ENCODE measurements at regions not wholly inside any gene's neighbourhood (a gene's known extent, or its start where the extent isn't known, plus 50 kb on each side); places are given as distances from the start of the nearest gene placed in this dataset.

GRCh38 chr16:59988591-59988990, 1254.5 kb upstream of the GOT2 start:
- WGBS, result 56% methylated on average over 1 of the region's 1 CpG
- Histone ChIP-seq H3K4me1 (ENCODE audit: control insufficient read depth in 4 of 4, insufficient read depth in 4 of 4, low read length in 3 of 4) (no peaks in the 10 kb centered on the region), H3K36me3 (ENCODE audit: control insufficient read depth in 4 of 4, insufficient read depth in 3 of 4, low read depth in 1 of 4, low read length in 3 of 4) (no peaks in the 10 kb centered on the region), H3K4me3 (ENCODE audit: low read depth in 1 of 3, low read length in 3 of 3) (no peak overlapping the region), H3K9ac (ENCODE audit: low read depth in 1 of 2, low read length in 2 of 2) (no peak overlapping the region), H3K27ac (ENCODE audit: low read depth in 1 of 2, low read length in 2 of 2) (no peak overlapping the region), H3K27me3 (ENCODE audit: control insufficient read depth in 4 of 4, insufficient read depth in 4 of 4, low read length in 3 of 4) (no peaks in the 10 kb centered on the region), H3K9me3 (ENCODE audit: control insufficient read depth in 4 of 4, low read length in 3 of 4) (peaks cover 0 to 3% (median 0%) of the 10 kb centered on the region in 4 donors)
- no peak for TF ChIP-seq REST (IDR thresholded peaks at IDR 0.05)
- no peak for TF ChIP-seq TAF1 (conservative IDR thresholded peaks at IDR 0.05)
- DNase-seq (ENCODE audit: low spot score), result no peak

- no peak for TF ChIP-seq HNF4A (conservative IDR thresholded peaks at IDR 0.05)
- TF ChIP-seq JUND (IDR thresholded peaks at IDR 0.05), result no peak
- TF ChIP-seq SP1 (IDR thresholded peaks at IDR 0.05), result no peak
- TF ChIP-seq FOXA2 (IDR thresholded peaks at IDR 0.05), result no peak
- no peak for TF ChIP-seq FOXA1 (IDR thresholded peaks at IDR 0.05)
- no peak for TF ChIP-seq ZBTB33 (IDR thresholded peaks at IDR 0.05)
- TF ChIP-seq RXRA (IDR thresholded peaks at IDR 0.05), result no peak
- no peak for TF ChIP-seq RAD21 (IDR thresholded peaks at IDR 0.05)
- TF ChIP-seq NR2F2 (IDR thresholded peaks at IDR 0.05), result no peak
- no peak for TF ChIP-seq HNF4G (IDR thresholded peaks at IDR 0.05)
- no peak for TF ChIP-seq REST (IDR thresholded peaks at IDR 0.05)
- TF ChIP-seq YY1 (IDR thresholded peaks at IDR 0.05), result no peak
- no peak for TF ChIP-seq GABPA (IDR thresholded peaks at IDR 0.05 in 1 of 2, conservative IDR thresholded peaks at IDR 0.05 in 1 of 2)
- no peak for TF ChIP-seq EGR1 (IDR thresholded peaks at IDR 0.05; ENCODE audit: low read depth in 2 of 2)
- TF ChIP-seq CTCF (IDR thresholded peaks at IDR 0.05; ENCODE audit: low read depth, low read length, missing input control), result no peak
- TF ChIP-seq ATF3 (IDR thresholded peaks at IDR 0.05), result no peak
- no peak for TF ChIP-seq MAX (IDR thresholded peaks at IDR 0.05)
- TF ChIP-seq TAF1 (conservative IDR thresholded peaks at IDR 0.05), result no peak
- no peaks in the 10 kb centered on the region for H3K9me3 ChIP-seq (ENCODE audit: control insufficient read depth in 4 of 4, low read length in 3 of 4)
- H3K4me1 ChIP-seq (ENCODE audit: control insufficient read depth in 4 of 4, insufficient read depth in 4 of 4, low read length in 3 of 4), result no peaks in the 10 kb centered on the region
- no peak overlapping the region for H3K27ac ChIP-seq (ENCODE audit: low read depth in 1 of 2, low read length in 2 of 2)
- DNase-seq (ENCODE audit: low spot score), result no peak
- H3K36me3 ChIP-seq (ENCODE audit: control insufficient read depth in 4 of 4, insufficient read depth in 3 of 4, low read depth in 1 of 4, low read length in 3 of 4), result no peaks in the 10 kb centered on the region
- 65% methylated on average over 3 of the region's 3 CpGs for WGBS
- no peak overlapping the region for H3K4me3 ChIP-seq (ENCODE audit: low read depth in 1 of 3, low read length in 3 of 3)
- no peak overlapping the region for H3K9ac ChIP-seq (ENCODE audit: low read depth in 1 of 2, low read length in 2 of 2)
- no peaks in the 10 kb centered on the region for H3K27me3 ChIP-seq (ENCODE audit: control insufficient read depth in 4 of 4, insufficient read depth in 4 of 4, low read length in 3 of 4)
Observed at GRCh38 chr16:59975953-59976352, 1241.8 kb upstream of the GOT2 start.

All from liver (tissue), 8 donors.